CD4-positive, alpha-beta T cell (primary cell): ENCODE measurements at regions not wholly inside any gene's neighbourhood (a gene's known extent, or its start where the extent isn't known, plus 50 kb on each side); places are given as distances from the start of the nearest gene placed in this dataset.

Experiments used
- ATAC-seq: fragments of 200-7000 bp; cut with Tn5 transposase; one replicate; pipeline ENCODE4 v1.10.0; 2022; ENCODE audit warnings: mild to moderate bottlenecking; ENCODE audit not compliant: poor library complexity
- CTCF ChIA-PET: fragments of 350-600 bp; sonication (Branson Sonifier 250); formaldehyde crosslinking; loops from one replicate; lab custom pipeline; 2021; ENCODE audit warnings: antibody characterized with exemption, inconsistent platforms; lab: Charles Lee
- POLR2A ChIA-PET: fragments of 350-600 bp; sonication (Branson Sonifier 250); formaldehyde crosslinking; loops from one replicate; lab custom pipeline; 2021; ENCODE audit warnings: antibody characterized with exemption, inconsistent platforms; lab: Charles Lee
- DNase-seq, 14 experiments: peaks; one replicate each; pipeline ENCODE4 v3.0.0-alpha.2; 2013 to 2020; ENCODE audit warnings: mixed read lengths in 2 of 14
- H3K27ac ChIP-seq, 2 donors: one replicate each; pipeline versions ENCODE4 v1.5.1 to v1.7.0; 2013; ENCODE audit warnings: low read length in 2 of 2, low read depth in 1 of 2, mild to moderate bottlenecking in 1 of 2
- H3K27me3 ChIP-seq, 2 experiments: 1 replicate in 1 of 2; 2 replicates in 1 of 2; pipeline versions ENCODE4 v1.6.1 to v1.7.0; 2013; ENCODE audit warnings: low read length in 2 of 2, control low read depth in 1 of 2, mild to moderate bottlenecking in 1 of 2, moderate library complexity in 1 of 2; ENCODE audit not compliant: insufficient read depth in 2 of 2, control insufficient read depth in 1 of 2
- H3K36me3 ChIP-seq: one replicate; pipeline ENCODE4 v1.6.1; 2013; ENCODE audit warnings: low read length, control low read depth; ENCODE audit not compliant: insufficient read depth
- H3K4me1 ChIP-seq: one replicate; pipeline ENCODE4 v1.6.1; 2013; ENCODE audit warnings: low read length, control low read depth; ENCODE audit not compliant: insufficient read depth
- H3K4me3 ChIP-seq: one replicate; pipeline ENCODE4 v1.5.1; 2013; ENCODE audit warnings: mild to moderate bottlenecking, low read length, moderate library complexity
- H3K9me3 ChIP-seq, 2 experiments: 1 replicate in 1 of 2; 2 replicates in 1 of 2; pipeline versions ENCODE4 v1.6.1 to v1.7.0; 2013; ENCODE audit warnings: low read length in 2 of 2, mild to moderate bottlenecking in 2 of 2, control low read depth in 1 of 2, moderate library complexity in 1 of 2; ENCODE audit not compliant: control insufficient read depth in 1 of 2, insufficient read depth in 1 of 2
- H3K27ac Mint-ChIP-seq: one replicate; pipeline ENCODE4 v1.8.0; 2020; ENCODE audit warnings: mixed read lengths
- H3K27me3 Mint-ChIP-seq: one replicate; pipeline ENCODE4 v1.8.0; 2021; ENCODE audit warnings: mixed read lengths
- H3K36me3 Mint-ChIP-seq: one replicate; pipeline ENCODE4 v1.8.0; 2021; ENCODE audit warnings: low read depth, mixed read lengths
- H3K4me1 Mint-ChIP-seq: one replicate; pipeline ENCODE4 v1.8.0; 2021; ENCODE audit warnings: low read depth, mixed read lengths
- H3K4me3 Mint-ChIP-seq: one replicate; pipeline ENCODE4 v1.8.0; 2020; ENCODE audit warnings: mild to moderate bottlenecking, mixed read lengths
- H3K9me3 Mint-ChIP-seq: one replicate; pipeline ENCODE4 v1.8.0; 2020; ENCODE audit warnings: mixed read lengths
- CTCF ChIP-seq: fragments of 200-600 bp; IDR thresholded peaks from one replicate; pipeline ENCODE4 v1.8.0; 2022; ENCODE audit warnings: antibody characterized with exemption, mild to moderate bottlenecking
- intact Hi-C, 2 experiments: fragments of 100-400 bp; cut with DNase I in 1 of 2; cut with micrococcal nuclease in 1 of 2; formaldehyde crosslinking; loops; one replicate each; pipeline versions ENCODE4 v1.15.1 to v1.9.0; 2023 to 2025; cut with DNase I, micrococcal nuclease

GRCh38 chrX:39586359-39586758 lies 511.4 kb downstream of the BCOR start:
- H3K4me3 ChIP-seq: no peak overlapping the region
- no peaks in the 10 kb centered on the region for H3K36me3 ChIP-seq
- Mint-ChIP-seq H3K4me3 (no peak overlapping the region), H3K36me3 (no peaks in the 10 kb centered on the region), H3K27ac (no peak overlapping the region), H3K9me3 (no peaks in the 10 kb centered on the region), H3K4me1 (no peaks in the 10 kb centered on the region), H3K27me3 (no peaks in the 10 kb centered on the region)
- CTCF ChIA-PET: no interaction called here
- no peaks in the 10 kb centered on the region for H3K27me3 ChIP-seq
- no peak for TF ChIP-seq CTCF
- POLR2A ChIA-PET: no interaction called here
- no peak overlapping the region for H3K27ac ChIP-seq
- no peaks in the 10 kb centered on the region for H3K4me1 ChIP-seq
- no peaks in the 10 kb centered on the region for H3K9me3 ChIP-seq
- no peak for ATAC-seq
- intact Hi-C loops: no loop called here
- no peak for DNase-seq

- no peak overlapping the region for H3K27ac ChIP-seq
- DNase-seq: no peak
- H3K9me3 ChIP-seq: no peaks in the 10 kb centered on the region
- no peak for ATAC-seq
- H3K9me3 Mint-ChIP-seq: no peaks in the 10 kb centered on the region
- no peaks in the 10 kb centered on the region for H3K4me1 ChIP-seq
- no peaks in the 10 kb centered on the region for H3K27me3 ChIP-seq
- ChIA-PET POLR2A (no interaction called here), CTCF (no interaction called here)
- no peak overlapping the region for H3K4me3 Mint-ChIP-seq
- H3K4me3 ChIP-seq: no peak overlapping the region
- no peaks in the 10 kb centered on the region for H3K27me3 Mint-ChIP-seq
- no peaks in the 10 kb centered on the region for H3K36me3 Mint-ChIP-seq
- no peaks in the 10 kb centered on the region for H3K4me1 Mint-ChIP-seq
- intact Hi-C loops: no loop called here
- H3K27ac Mint-ChIP-seq: no peak overlapping the region
- no peak for TF ChIP-seq CTCF
- H3K36me3 ChIP-seq: no peaks in the 10 kb centered on the region
Measured at GRCh38 chrX:39591099-39591498, 506.7 kb downstream of the BCOR start.

GRCh38 chrX:39592776-39593175 lies 505.0 kb downstream of the BCOR start:
- CTCF ChIA-PET: interaction anchor here (0.6 kb wide), 1 partner anchor 23 kb away, joined by 3 read pairs; no protein-coding TSS in a partner anchor
- Mint-ChIP-seq H3K27ac (no peak overlapping the region), H3K36me3 (no peaks in the 10 kb centered on the region), H3K9me3 (no peaks in the 10 kb centered on the region), H3K4me1 (no peaks in the 10 kb centered on the region), H3K27me3 (no peaks in the 10 kb centered on the region), H3K4me3 (no peak overlapping the region)
- H3K27me3 ChIP-seq: no peaks in the 10 kb centered on the region
- no peak for DNase-seq
- H3K4me1 ChIP-seq: no peaks in the 10 kb centered on the region
- no peak for ATAC-seq
- no peak for TF ChIP-seq CTCF
- H3K9me3 ChIP-seq: no peaks in the 10 kb centered on the region
- intact Hi-C loops: no loop called here
- H3K36me3 ChIP-seq: no peaks in the 10 kb centered on the region
- no peak overlapping the region for H3K4me3 ChIP-seq
- POLR2A ChIA-PET: no interaction called here
- H3K27ac ChIP-seq: no peak overlapping the region
